ENCODE measurements at regions not wholly inside any gene's neighbourhood (a gene's known extent, or its start where the extent isn't known, plus 50 kb on each side); places are given as distances from the start of the nearest gene placed in this dataset.
A peak's percentile ranks its signal among the peaks of the same experiment; 100 is the strongest.

GRCh38 chr6:42512579-42512978 lies 51.2 kb upstream of the UBR2 start:
- TF ChIP-seq CTCF (IDR thresholded peaks at IDR 0.05; ENCODE audit: low read length, missing control alignments): no peak
- no peak for DNase-seq (ENCODE audit: low read depth)
- H3K4me3 ChIP-seq (replicated peaks; ENCODE audit: low read depth, low read length): no peak overlapping the region

GRCh38 chr6:42511803-42512422 lies 51.9 kb upstream of the UBR2 start:
- TF ChIP-seq CTCF (IDR thresholded peaks at IDR 0.05; ENCODE audit: low read length, missing control alignments): no peak
- H3K4me3 ChIP-seq (replicated peaks; ENCODE audit: low read depth, low read length): no peak overlapping the region
- peak; percentile 33 for DNase-seq (ENCODE audit: low read depth)

GRCh38 chr6:42510795-42511194 lies 53.0 kb upstream of the UBR2 start:
- no peak for DNase-seq (ENCODE audit: low read depth)
- TF ChIP-seq CTCF (IDR thresholded peaks at IDR 0.05; ENCODE audit: low read length, missing control alignments): no peak
- no peak overlapping the region for H3K4me3 ChIP-seq (replicated peaks; ENCODE audit: low read depth, low read length)

- no peak for TF ChIP-seq CTCF (IDR thresholded peaks at IDR 0.05; ENCODE audit: low read length, missing control alignments)
- no peak overlapping the region for H3K4me3 ChIP-seq (replicated peaks; ENCODE audit: low read depth, low read length)
- no peak for DNase-seq (ENCODE audit: low read depth)
Measured at GRCh38 chr6:42509765-42510164, 54.1 kb upstream of the UBR2 start.

- H3K4me3 ChIP-seq (replicated peaks; ENCODE audit: low read depth, low read length): no peak overlapping the region
- no peak for DNase-seq (ENCODE audit: low read depth)
- no peak for TF ChIP-seq CTCF (IDR thresholded peaks at IDR 0.05; ENCODE audit: low read length, missing control alignments)
Measured at GRCh38 chr6:42509256-42509655, 54.6 kb upstream of the UBR2 start.

GRCh38 chr6:42507901-42508300 lies 55.9 kb upstream of the UBR2 start:
- TF ChIP-seq CTCF (IDR thresholded peaks at IDR 0.05; ENCODE audit: low read length, missing control alignments): no peak
- no peak overlapping the region for H3K4me3 ChIP-seq (replicated peaks; ENCODE audit: low read depth, low read length)
- DNase-seq (ENCODE audit: low read depth): peak; percentile 16

- TF ChIP-seq CTCF (IDR thresholded peaks at IDR 0.05; ENCODE audit: low read length, missing control alignments): no peak
Measured at GRCh38 chr6:42507195-42507594, 55.5 kb upstream of the TRERF1 start.

More at GRCh38 chr6:42507195-42507594, 55.5 kb upstream of the TRERF1 start:
- no peak for DNase-seq (ENCODE audit: low read depth)
- H3K4me3 ChIP-seq (replicated peaks; ENCODE audit: low read depth, low read length): no peak overlapping the region
